Stromal cell of bone marrow (primary cell): ENCODE measurements at regions not wholly inside any gene's neighbourhood (a gene's known extent, or its start where the extent isn't known, plus 50 kb on each side); places are given as distances from the start of the nearest gene placed in this dataset.
"Not testable (repeated sequence)": the region's sequence is repeated elsewhere in the genome, so short reads cannot be mapped to it uniquely, and the experiment has no call there.

Source experiments
- DNase-seq: peaks from one replicate; pipeline ENCODE4 v3.0.0-alpha.2; 2012; ENCODE audit warnings: low read depth

- DNase-seq: peak; percentile 49
Observed at GRCh38 chr18:42545825-42546224, 569.7 kb downstream of the RIT2 start.

GRCh38 chr18:42548493-42548892 lies 567.0 kb downstream of the RIT2 start:
- DNase-seq: no peak

DNA sequence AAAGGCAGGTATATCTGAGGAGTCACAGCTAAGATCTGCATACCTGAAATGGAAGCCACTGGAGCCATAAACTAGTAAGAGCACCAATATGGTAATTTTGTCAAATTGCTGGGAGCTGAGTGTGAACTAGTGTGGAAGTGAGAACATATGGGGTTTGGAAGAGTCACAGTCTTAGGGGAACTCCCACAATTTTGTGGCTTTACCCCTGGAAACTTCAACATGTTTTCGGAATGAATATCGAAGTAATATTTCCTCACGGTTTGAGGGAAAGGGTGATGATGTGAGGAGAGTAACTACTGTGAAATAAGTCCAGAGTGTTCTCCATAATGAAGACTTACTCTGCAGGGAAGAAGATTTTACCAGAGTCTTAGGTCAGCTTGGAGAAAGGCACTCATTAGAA lies 565.9 kb downstream of the RIT2 start:
- DNase-seq: no peak

DNA sequence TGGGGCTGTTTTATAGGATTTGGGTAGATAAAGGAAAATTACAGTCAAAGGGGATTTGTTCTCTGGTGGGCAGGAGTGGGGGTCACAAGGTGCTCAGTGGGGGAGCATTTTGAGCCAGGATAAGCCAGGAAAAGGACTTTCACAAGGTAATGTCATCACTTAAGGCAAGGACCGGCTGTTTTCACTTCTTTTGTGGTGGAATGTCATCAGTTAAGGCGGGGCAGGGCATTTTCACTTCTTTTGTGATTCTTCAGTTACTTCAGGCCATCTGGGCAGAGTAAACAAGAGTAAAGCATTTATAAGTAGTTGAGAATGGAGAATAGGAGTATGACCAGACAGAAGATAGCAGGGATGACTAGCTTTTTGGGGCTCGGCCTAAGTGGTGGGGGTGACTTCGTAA lies 562.9 kb downstream of the RIT2 start:
- not testable (repeated sequence) for DNase-seq

DNA sequence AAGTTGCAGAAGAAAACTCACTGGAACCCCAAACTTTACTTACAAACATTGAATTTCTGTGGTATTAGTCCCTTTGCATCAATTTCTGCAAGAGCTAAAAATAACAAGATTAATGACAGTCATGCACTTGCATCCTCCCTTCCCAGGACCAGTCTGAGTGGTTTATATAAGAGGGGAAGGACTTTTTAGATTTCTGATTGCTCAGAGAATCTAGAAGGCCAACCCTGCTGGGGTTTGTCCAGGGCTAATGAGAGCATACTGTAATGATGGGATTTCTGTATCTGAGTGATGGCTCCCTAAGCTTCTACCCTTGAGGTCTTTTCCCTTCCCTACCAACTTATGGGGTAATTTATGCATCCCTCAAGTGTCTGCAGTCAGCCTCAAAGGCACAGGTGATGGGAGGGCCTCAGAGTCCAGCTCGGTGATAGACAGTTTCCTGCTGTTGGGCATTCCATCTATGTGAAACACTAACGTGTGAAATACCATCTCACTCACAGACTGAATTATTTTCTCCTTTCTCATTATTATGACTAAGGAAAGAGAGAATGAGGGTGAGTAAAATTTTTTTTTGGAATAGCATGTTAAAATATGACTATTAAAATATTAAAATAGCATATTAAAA lies 556.3 kb downstream of the RIT2 start:
- no peak for DNase-seq

DNA sequence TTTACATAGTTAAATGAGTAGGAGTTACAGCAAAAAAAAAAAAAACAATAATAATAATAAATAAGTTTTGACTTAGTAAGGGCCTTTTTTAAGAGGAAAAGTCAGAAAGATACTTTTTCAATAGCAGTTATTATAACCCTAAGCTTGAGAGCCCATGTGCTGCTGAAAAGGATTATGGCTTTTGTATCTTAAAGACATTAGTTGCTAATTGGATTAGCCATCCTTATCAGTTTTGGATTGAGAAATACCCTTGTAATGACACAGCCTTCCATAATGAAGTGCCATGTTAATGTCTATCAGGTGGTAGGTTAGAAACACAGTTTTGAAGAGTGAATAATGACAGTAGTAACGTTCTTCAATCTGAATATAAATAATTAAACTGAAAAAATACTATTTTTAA lies 554.0 kb downstream of the RIT2 start:
- no peak for DNase-seq

DNA sequence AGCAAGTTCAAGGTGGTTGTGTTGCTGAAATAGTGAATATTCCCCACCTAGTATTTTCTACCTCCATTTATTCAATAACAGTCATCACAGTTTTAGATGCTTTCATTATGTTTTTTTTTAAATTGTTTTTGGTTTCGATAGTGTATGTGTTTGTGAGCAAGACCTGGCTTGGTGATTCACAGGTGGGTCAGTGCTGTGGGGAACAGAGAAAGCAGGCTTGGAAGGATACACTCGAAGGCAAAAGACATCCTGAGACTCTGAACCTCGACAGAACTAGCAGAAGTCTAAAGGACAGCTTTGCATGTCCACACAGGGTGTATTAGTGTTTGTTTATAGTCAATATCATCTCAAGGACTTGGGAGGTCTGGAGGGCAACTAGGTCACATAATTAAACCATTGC lies 551.5 kb downstream of the RIT2 start:
- no peak for DNase-seq

GRCh38 chr18:42564761-42565160 lies 550.7 kb downstream of the RIT2 start:
- DNase-seq: no peak

GRCh38 chr18:42568773-42569172 lies 546.7 kb downstream of the RIT2 start:
- DNase-seq: no peak

- no peak for DNase-seq
Observed at GRCh38 chr18:42574871-42575270, 540.6 kb downstream of the RIT2 start.

GRCh38 chr18:42576124-42576523 lies 539.4 kb downstream of the RIT2 start:
- no peak for DNase-seq

- no peak for DNase-seq
Observed at GRCh38 chr18:42578792-42579191, 536.7 kb downstream of the RIT2 start.

DNA sequence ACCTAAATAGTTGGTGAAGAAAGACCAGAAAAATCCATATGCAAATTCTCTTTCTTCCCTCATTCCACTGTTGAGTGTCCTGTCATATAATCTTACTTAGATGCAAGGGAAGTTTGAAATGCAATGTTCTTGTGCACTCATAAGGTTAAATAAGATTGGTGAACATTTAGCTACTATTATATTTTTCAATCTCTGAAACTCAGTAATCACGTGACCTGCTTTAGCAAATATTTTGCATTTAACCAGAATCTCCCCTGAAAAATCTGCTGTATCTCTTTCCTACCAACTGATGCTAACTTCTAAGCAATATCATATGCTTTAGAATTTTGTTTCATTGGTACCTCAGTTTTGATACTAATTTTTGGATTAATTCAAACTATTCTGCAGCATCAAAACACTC lies 533.2 kb downstream of the RIT2 start:
- DNase-seq: no peak

GRCh38 chr18:42583283-42583731 lies 532.2 kb downstream of the RIT2 start:
- DNase-seq: no peak

DNA sequence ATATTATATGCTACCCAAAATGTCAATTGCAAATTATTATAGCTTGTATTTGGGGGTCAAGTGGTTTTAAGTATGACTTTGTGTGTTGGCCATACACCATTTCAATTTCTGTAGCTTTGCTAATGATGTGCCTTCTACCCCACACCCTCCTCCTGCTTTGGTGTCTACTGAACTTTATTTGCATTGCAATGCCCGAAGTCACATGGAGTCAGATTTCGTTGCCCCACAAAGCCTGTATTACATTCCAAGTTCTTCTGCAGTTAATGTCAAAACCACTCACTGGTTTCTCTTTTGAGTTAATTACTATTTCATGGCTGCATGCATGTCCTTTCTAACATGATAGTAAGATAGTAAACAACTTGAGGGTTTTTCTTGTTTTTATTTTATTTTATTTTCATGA lies 528.9 kb downstream of the RIT2 start:
- DNase-seq: no peak

DNA sequence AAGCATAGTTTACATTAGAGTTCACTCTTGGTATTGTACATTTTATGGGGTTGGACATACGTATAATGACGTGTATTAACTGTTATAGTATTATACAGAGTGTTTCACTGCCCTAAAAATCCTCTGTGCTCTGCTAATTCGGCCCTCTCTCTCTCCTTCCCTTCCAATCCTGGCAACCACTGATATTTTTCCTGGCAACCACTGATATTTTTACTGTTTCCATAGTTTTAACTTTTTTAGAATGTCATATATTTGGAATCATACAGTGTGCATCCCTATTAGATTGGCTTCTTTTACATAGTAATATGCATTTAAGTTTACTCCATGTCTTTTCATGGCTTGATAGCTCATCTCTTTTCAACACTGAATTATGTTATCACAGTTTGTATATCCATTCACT lies 526.7 kb downstream of the RIT2 start:
- no peak for DNase-seq

DNA sequence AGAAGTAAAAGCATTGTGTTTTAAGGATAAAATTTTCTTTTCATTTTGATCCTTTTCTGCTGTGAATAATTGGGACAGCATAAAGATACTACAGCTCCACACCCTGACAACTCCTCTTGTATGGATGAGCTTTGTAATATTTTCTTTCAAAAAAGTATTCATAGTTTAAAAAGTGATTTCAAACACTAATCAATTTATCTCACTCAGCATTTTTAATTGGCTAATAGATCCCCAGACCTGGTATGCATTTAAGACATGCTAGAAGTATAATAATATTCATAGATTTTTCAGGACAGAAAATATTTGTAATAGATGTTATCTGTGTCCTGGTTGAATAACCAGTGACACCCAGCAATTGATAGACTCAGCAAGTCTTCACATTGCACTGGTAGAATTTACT lies 510.7 kb downstream of the RIT2 start:
- no peak for DNase-seq

DNA sequence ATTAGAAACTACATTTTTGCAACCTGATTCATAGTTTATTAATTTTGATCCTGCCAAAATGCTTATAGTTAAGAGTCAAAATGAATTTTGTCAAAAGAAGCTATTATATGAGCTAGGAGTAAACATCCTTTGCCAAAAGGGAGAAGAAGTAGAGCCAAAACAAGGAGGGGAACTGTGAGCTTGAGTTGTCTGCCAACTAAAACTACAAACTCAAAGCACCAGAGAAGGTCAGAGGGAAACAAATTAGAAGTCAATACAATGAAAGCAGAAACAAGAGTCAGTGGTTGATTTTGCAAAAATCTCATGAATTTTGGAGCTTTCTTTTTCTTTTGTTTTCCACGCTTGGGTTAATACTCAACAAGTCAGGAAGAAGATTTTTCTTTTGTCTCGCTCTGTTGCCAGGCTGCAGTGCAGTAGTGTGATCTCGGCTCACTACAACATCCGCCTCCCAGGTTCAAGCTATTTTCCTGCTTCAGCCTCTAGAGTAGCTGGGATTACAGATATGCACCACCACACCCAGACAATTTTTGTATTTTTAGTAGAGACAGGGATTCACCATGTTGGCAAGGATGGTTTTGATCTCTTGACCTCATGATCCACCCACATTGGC lies 508.5 kb downstream of the RIT2 start:
- no peak for DNase-seq

DNA sequence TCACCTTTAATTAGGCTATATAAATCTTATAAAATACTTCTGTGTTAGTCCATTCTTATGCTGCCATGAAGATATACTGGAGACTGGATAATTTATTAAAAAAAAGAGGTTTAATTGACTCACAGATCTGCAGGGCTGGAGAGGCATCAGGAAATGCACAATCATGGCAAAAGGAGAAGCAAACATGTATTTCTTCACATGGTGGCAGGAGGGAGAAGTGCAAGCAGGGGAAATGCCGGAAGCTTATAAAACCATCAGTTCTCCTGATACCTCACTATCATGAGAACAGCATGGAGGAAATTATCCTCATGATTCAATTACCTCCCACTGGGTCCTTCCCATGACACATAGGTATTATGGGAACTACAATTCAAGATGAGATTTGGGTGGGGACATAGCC lies 504.4 kb downstream of the RIT2 start:
- no peak for DNase-seq

GRCh38 chr18:42614619-42615293 lies 500.7 kb downstream of the RIT2 start:
- DNase-seq: peak; percentile 6

- no peak for DNase-seq
Observed at GRCh38 chr18:42617221-42617620, 498.3 kb downstream of the RIT2 start.

DNA sequence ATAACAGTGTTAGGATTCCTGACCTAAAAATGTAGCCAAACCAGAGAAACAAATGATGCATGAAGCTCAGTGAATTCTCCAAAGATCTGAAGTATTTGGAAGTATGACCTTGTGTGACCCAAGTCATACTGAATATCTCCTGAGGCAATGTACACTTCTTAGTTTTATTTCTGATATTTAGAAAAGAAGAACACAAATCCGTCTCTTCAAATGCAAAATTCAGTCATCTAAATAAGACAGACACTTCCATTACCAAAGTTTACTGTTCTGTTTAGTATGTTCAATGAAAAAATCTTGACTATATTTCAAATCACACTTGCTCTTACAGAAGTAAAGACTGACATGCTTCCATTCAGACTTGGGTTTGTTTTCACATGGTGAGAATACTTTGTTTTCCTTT lies 495.7 kb downstream of the RIT2 start:
- DNase-seq: no peak

GRCh38 chr18:42620657-42621056 lies 494.8 kb downstream of the RIT2 start:
- DNase-seq: no peak

GRCh38 chr18:42623935-42624334 lies 491.6 kb downstream of the RIT2 start:
- DNase-seq: no peak
